K562 (cell line): ENCODE measurements at regions not wholly inside any gene's neighbourhood (a gene's known extent, or its start where the extent isn't known, plus 50 kb on each side); places are given as distances from the start of the nearest gene placed in this dataset.

Source experiments
- ATAC-seq: fragments of 200-7000 bp; cut with Tn5 transposase; 3 replicates; pipeline ENCODE4 v1.9.1; 2020; ENCODE audit warnings: moderate library complexity
- BruUV-seq: library from RNA; stranded (reverse); fragments of 400-500 nt; replicated peaks from 2 replicates; lab custom pipeline; 2021; lab: Mats Ljungman, UMichigan
- CTCF ChIA-PET: fragments of 300-600 bp; formaldehyde crosslinking; extraction: SDS; loops from one replicate; lab custom pipeline; 2021; ENCODE audit warnings: low intra/inter-chr PET ratio; lab: Yijun Ruan, JAX
- POLR2A ChIA-PET: fragments of 300-600, 350-650 bp; sonication (Branson Sonifier 250); formaldehyde crosslinking; extraction: SDS; loops from one replicate; lab custom pipeline; 2021; ENCODE audit warnings: antibody characterized with exemption, inconsistent platforms; lab: Yijun Ruan, JAX
- DNase-seq, 4 experiments: peaks; one replicate each; pipeline versions ENCODE4 v3.0.0 to v3.0.0-alpha.2; 2011 to 2018; ENCODE audit warnings: low spot score in 3 of 4, mixed read lengths in 3 of 4; ENCODE audit errors: extremely low read depth in 1 of 4
- FAIRE-seq: peaks from 2 replicates; lab custom pipeline; 2011; peaks lifted over from hg19 to GRCh38; lab: Jason Lieb, UNC
- H2AFZ ChIP-seq: 2 replicates; pipeline ENCODE4 v1.6.0; 2011; ENCODE audit warnings: low read depth, low read length, control low read depth, inconsistent platforms
- H3K27ac ChIP-seq: fragments of 200-600 bp; 3 replicates; pipeline ENCODE4 v1.8.0; 2011; ENCODE audit warnings: low read depth, mild to moderate bottlenecking, control low read depth, inconsistent platforms, low read length, moderate library complexity, mixed read lengths; ENCODE audit errors: extremely low read depth
- H3K27me3 ChIP-seq, 2 experiments: fragments of 300-600 bp in 1 of 2; 2 replicates in 1 of 2; 3 replicates in 1 of 2; pipeline versions ENCODE4 v1.6.0 to v1.8.0; 2011; ENCODE audit warnings: inconsistent platforms in 2 of 2, low read length in 2 of 2, mild to moderate bottlenecking in 1 of 2, mixed read lengths in 1 of 2, moderate library complexity in 1 of 2; ENCODE audit not compliant: control insufficient read depth in 2 of 2, insufficient read depth in 2 of 2
- H3K36me3 ChIP-seq: fragments of 300-600 bp; 3 replicates; pipeline ENCODE4 v1.8.0; 2011; ENCODE audit warnings: mild to moderate bottlenecking, low read length, inconsistent platforms; ENCODE audit not compliant: control insufficient read depth, insufficient read depth
- H3K4me1 ChIP-seq, 2 experiments: fragments of 200-600 bp in 1 of 2; replicated peaks in 1 of 2; 2 replicates in 1 of 2; 3 replicates in 1 of 2; pipeline versions ENCODE4 v1.5.1 to v1.8.0; 2011; ENCODE audit warnings: inconsistent platforms in 2 of 2, low read length in 2 of 2, mild to moderate bottlenecking in 1 of 2, mixed read lengths in 1 of 2, moderate library complexity in 1 of 2; ENCODE audit not compliant: control insufficient read depth in 2 of 2, insufficient read depth in 2 of 2
- H3K4me2 ChIP-seq: 2 replicates; pipeline ENCODE4 v1.6.1; 2011; ENCODE audit warnings: low read length, control low read depth, inconsistent platforms, mixed read lengths; ENCODE audit not compliant: insufficient read depth
- H3K4me3 ChIP-seq: fragments of 200-600 bp; sonication (generic), shearing (Covaris generic); 2 replicates; pipeline ENCODE4 v1.5.1; 2016; ENCODE audit warnings: control low read depth, inconsistent platforms
- H3K79me2 ChIP-seq: fragments of 200-600 bp; 3 replicates; pipeline ENCODE4 v1.8.0; 2011; ENCODE audit warnings: low read length, inconsistent platforms; ENCODE audit not compliant: control insufficient read depth, insufficient read depth
- H3K9ac ChIP-seq, 2 experiments: 2 replicates each; pipeline versions ENCODE4 v1.6.0 to v1.6.1; 2011; ENCODE audit warnings: low read depth in 2 of 2, low read length in 2 of 2, control low read depth in 1 of 2, inconsistent platforms in 1 of 2, mild to moderate bottlenecking in 1 of 2, mixed read lengths in 1 of 2; ENCODE audit not compliant: insufficient read depth in 1 of 2
- H3K9me1 ChIP-seq: one replicate; pipeline ENCODE4 v1.6.0; 2011; ENCODE audit warnings: inconsistent platforms, mild to moderate bottlenecking, low read length, moderate library complexity; ENCODE audit not compliant: control insufficient read depth, insufficient read depth
- H3K9me3 ChIP-seq: replicated peaks from 2 replicates; pipeline ENCODE4 v1.5.1; 2011; ENCODE audit warnings: low read depth, low read length, inconsistent platforms; ENCODE audit not compliant: control insufficient read depth, insufficient read depth
- H4K20me1 ChIP-seq: replicated peaks from 2 replicates; pipeline ENCODE4 v1.6.1; 2011; ENCODE audit warnings: low read length, inconsistent platforms, mixed read lengths; ENCODE audit not compliant: control insufficient read depth, insufficient read depth
- CAMTA2 ChIP-seq: fragments of 250-450 bp; sonication (Bioruptor Pico); conservative IDR thresholded peaks from 2 replicates; pipeline ENCODE4 v1.5.1; 2022
- CHD2 ChIP-seq: IDR thresholded peaks from 2 replicates; pipeline ENCODE4 v1.6.1; 2011; ENCODE audit warnings: low read depth, low read length
- RAD51 ChIP-seq: fragments of 450-650 bp; IDR thresholded peaks from 2 replicates; pipeline ENCODE4 v1.7.1; 2016; ENCODE audit warnings: low read depth, mild to moderate bottlenecking, borderline replicate concordance
- RBM25 ChIP-seq: fragments of 200-400 bp; formaldehyde crosslinking; IDR thresholded peaks from 2 replicates; pipeline ENCODE4 v1.6.1; 2018; ENCODE audit warnings: low read length, low read depth, moderate library complexity; ENCODE audit not compliant: severe bottlenecking
- TRIM28 ChIP-seq: fragments of 450-650 bp; IDR thresholded peaks from 2 replicates; pipeline ENCODE4 v1.6.1; 2017
- ZNF23 ChIP-seq: fragments of 250-450 bp; sonication (Bioruptor Pico); IDR thresholded peaks from 2 replicates; pipeline ENCODE4 v1.4.0; 2020; ENCODE audit warnings: mild to moderate bottlenecking
- WGBS: fragments of 100-300 bp; shearing (Covaris generic); methylation state at CpG from one replicate; pipeline ENCODE4 v1.1.6; 2016; ENCODE audit warnings: low coverage, mixed read lengths; ENCODE audit not compliant: insufficient coverage; ENCODE audit errors: missing lambda C conversion rate; 5-methylcytosine and 5-hydroxymethylcytosine counted together
- in situ Hi-C: fragments of 300-500 bp; cut with MboI; formaldehyde crosslinking; loops from 4 replicates; pipeline ENCODE4 v1.15.0; 2018; ENCODE audit warnings: inconsistent platforms, mixed read lengths
- intact Hi-C: fragments of 100-400 bp; cut with micrococcal nuclease; formaldehyde crosslinking; loops from 2 replicates; pipeline ENCODE4 v1.14.2; 2022
- TF ChIP-seq, protein P1 (sequence below): sonication (generic); formaldehyde crosslinking; IDR thresholded peaks from 2 replicates; pipeline ENCODE4 v1.9.0; 2022; ENCODE audit warnings: mild to moderate bottlenecking, missing genetic modification reagents

DNA sequence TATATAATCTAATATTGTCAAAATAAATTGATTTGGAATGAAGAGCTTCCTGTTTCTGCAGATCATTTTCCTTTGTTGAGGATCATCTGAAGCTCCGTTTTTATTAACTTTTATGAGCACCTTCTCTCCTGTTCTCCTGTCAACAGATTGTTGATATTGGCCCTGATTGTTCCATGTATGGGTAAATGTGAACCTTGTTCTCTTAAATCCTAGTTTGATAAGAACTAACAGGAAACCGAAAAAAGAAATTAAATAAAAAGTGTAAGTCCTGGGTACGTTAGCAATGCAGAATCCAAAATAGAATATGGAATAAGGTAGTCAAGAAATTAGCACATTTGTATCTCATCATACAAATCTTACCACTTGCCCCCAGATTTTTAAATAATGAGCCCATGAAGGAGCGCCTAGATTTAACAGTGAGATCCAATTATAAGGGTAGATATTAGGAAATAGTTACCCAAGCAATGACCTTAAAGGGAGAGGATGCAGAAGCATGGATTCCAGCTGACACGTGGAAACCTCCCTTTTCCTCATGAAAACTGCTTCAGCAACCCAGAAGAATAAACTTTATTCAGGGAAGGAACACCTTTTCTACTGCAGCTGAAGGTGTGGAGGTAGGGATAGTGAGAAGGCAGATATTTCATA lies 80.8 kb upstream of the PIK3R1 start:
- Histone ChIP-seq H3K36me3 (no peaks in the 10 kb centered on the region), H3K4me2 (no peak overlapping the region), H3K9me1 (no peaks in the 10 kb centered on the region), H3K9me3 (no peaks in the 10 kb centered on the region), H4K20me1 (no peaks in the 10 kb centered on the region), H2AFZ (no peak overlapping the region), H3K9ac (no peak overlapping the region), H3K4me3 (no peak overlapping the region), H3K79me2 (no peaks in the 10 kb centered on the region), H3K4me1 (no peaks in the 10 kb centered on the region; a peak in 1 of 5 replicates), H3K27ac (no peak overlapping the region), H3K27me3 (peaks cover 0 to 2% of the 10 kb centered on the region in 2 experiments; a peak in 1 of 5 replicates)
- in situ Hi-C loops (no loop called here), intact Hi-C loops (no loop called here)
- no peak for FAIRE-seq
- ChIA-PET POLR2A (interaction anchor here (0.6 to 1.4 kb wide), 2 partner anchors 18 to 83 kb away, joined by 3 read pairs; no protein-coding TSS in a partner anchor), CTCF (no interaction called here)
- no TSS peak for BruUV-seq
- ATAC-seq = no peak
- no peak for TF ChIP-seq CAMTA2 (CRISPR knock-in tag)
- 1% methylated on average over 5 of the region's 5 CpGs for WGBS
- DNase-seq = no peak

GRCh38 chr5:68134033-68134668 lies 81.4 kb upstream of the PIK3R1 start:
- no peak for FAIRE-seq
- Histone ChIP-seq H3K4me1 (no peaks in the 10 kb centered on the region; a peak in 1 of 5 replicates), H3K36me3 (no peaks in the 10 kb centered on the region), H3K9me1 (no peaks in the 10 kb centered on the region), H3K9ac (no peak overlapping the region), H3K27me3 (peaks cover 0 to 4% of the 10 kb centered on the region in 2 experiments; a peak in 1 of 5 replicates), H3K79me2 (no peaks in the 10 kb centered on the region), H3K27ac (no peak overlapping the region), H3K9me3 (no peaks in the 10 kb centered on the region), H4K20me1 (no peaks in the 10 kb centered on the region), H3K4me2 (no peak overlapping the region), H2AFZ (no peak overlapping the region), H3K4me3 (no peak overlapping the region)
- TF ChIP-seq, protein P1, sequence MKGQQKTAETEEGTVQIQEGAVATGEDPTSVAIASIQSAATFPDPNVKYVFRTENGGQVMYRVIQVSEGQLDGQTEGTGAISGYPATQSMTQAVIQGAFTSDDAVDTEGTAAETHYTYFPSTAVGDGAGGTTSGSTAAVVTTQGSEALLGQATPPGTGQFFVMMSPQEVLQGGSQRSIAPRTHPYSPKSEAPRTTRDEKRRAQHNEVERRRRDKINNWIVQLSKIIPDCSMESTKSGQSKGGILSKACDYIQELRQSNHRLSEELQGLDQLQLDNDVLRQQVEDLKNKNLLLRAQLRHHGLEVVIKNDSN (CRISPR knock-in tag) = no peak
- TF ChIP-seq TRIM28 (no peak), CHD2 (no peak), ZNF23 (CRISPR knock-in tag) (no peak), RAD51 (no peak), RBM25 (no peak)
- WGBS = 0% methylated on average over 10 of the region's 10 CpGs
- POLR2A ChIA-PET = interaction anchor here (0.6 to 1.4 kb wide), 3 partner anchors 17 to 83 kb away, joined by 3 read pairs; no protein-coding TSS in a partner anchor
- no peak for DNase-seq
- in situ Hi-C loops (no loop called here), intact Hi-C loops (no loop called here)
- ATAC-seq = no peak
- CTCF ChIA-PET = no interaction called here
- BruUV-seq = no TSS peak
